WTC11 (cell line): ENCODE measurements at regions not wholly inside any gene's neighbourhood (a gene's known extent, or its start where the extent isn't known, plus 50 kb on each side); places are given as distances from the start of the nearest gene placed in this dataset.

ENCODE experiments used
- ATAC-seq: fragments of 200-7000 bp; cut with Tn5 transposase; 2 replicates; pipeline ENCODE4 v1.10.0; 2021; ENCODE audit warnings: mild to moderate bottlenecking, moderate library complexity
- CTCF ChIA-PET: fragments of 300-600 bp; sonication (Branson Sonifier 250); formaldehyde crosslinking; loops from one replicate; lab custom pipeline; 2021; ENCODE audit warnings: antibody characterized with exemption; lab: Charles Lee
- POLR2A ChIA-PET: fragments of 350-600 bp; sonication (Branson Sonifier 250); formaldehyde crosslinking; loops from one replicate; lab custom pipeline; 2021; ENCODE audit warnings: antibody characterized with exemption; lab: Charles Lee
- DNase-seq: peaks from one replicate; pipeline ENCODE4 v3.0.0; 2021; ENCODE audit warnings: low spot score
- H3K27ac Mint-ChIP-seq: 2 replicates; pipeline ENCODE4 v1.8.0; 2021; ENCODE audit warnings: mixed read lengths
- H3K27me3 Mint-ChIP-seq: 2 replicates; pipeline ENCODE4 v1.8.0; 2021; ENCODE audit warnings: low read depth, mild to moderate bottlenecking, moderate library complexity, mixed read lengths
- H3K36me3 Mint-ChIP-seq: 2 replicates; pipeline ENCODE4 v1.8.0; 2021; ENCODE audit warnings: mixed read lengths
- H3K4me1 Mint-ChIP-seq: 2 replicates; pipeline ENCODE4 v1.8.0; 2022; ENCODE audit warnings: mixed read lengths
- H3K4me3 Mint-ChIP-seq: 2 replicates; pipeline ENCODE4 v1.8.0; 2021; ENCODE audit warnings: mild to moderate bottlenecking, moderate library complexity, mixed read lengths
- H3K9me3 Mint-ChIP-seq: 2 replicates; pipeline ENCODE4 v1.8.0; 2021; ENCODE audit warnings: mixed read lengths
- E2F1 ChIP-seq: sonication (generic); formaldehyde crosslinking; IDR thresholded peaks from 2 replicates; pipeline ENCODE4 v1.8.0; 2022; ENCODE audit warnings: mild to moderate bottlenecking, missing genetic modification reagents
- E2F4 ChIP-seq: sonication (generic); formaldehyde crosslinking; IDR thresholded peaks from 2 replicates; pipeline ENCODE4 v1.8.1; 2022; ENCODE audit warnings: low read depth, mild to moderate bottlenecking, moderate library complexity, missing genetic modification reagents, borderline replicate concordance
- E2F5 ChIP-seq: sonication (generic); formaldehyde crosslinking; IDR thresholded peaks from 2 replicates; pipeline ENCODE4 v1.8.1; 2022; ENCODE audit warnings: mild to moderate bottlenecking, moderate library complexity, missing genetic modification reagents
- ELF4 ChIP-seq: sonication (generic); formaldehyde crosslinking; IDR thresholded peaks from 2 replicates; pipeline ENCODE4 v1.8.1; 2022; ENCODE audit warnings: low read depth, mild to moderate bottlenecking, moderate library complexity, missing genetic modification reagents
- FOXP1 ChIP-seq: sonication (generic); formaldehyde crosslinking; IDR thresholded peaks from 2 replicates; pipeline ENCODE4 v1.8.0; 2022; ENCODE audit warnings: missing genetic modification reagents, mild to moderate bottlenecking, moderate library complexity, borderline replicate concordance
- JAZF1 ChIP-seq: fragments of 250-450 bp; sonication (Bioruptor Pico); IDR thresholded peaks from 2 replicates; pipeline ENCODE4 v1.9.0; 2021; ENCODE audit warnings: moderate library complexity, mild to moderate bottlenecking, inconsistent platforms
- JUN ChIP-seq: sonication (generic); formaldehyde crosslinking; IDR thresholded peaks from 2 replicates; pipeline ENCODE4 v1.8.0; 2023; ENCODE audit warnings: mild to moderate bottlenecking, missing genetic modification reagents
- KAT7 ChIP-seq: sonication (generic); formaldehyde crosslinking; IDR thresholded peaks from 2 replicates; pipeline ENCODE4 v1.8.1; 2023; ENCODE audit warnings: missing genetic modification reagents, mild to moderate bottlenecking, borderline replicate concordance
- MLX ChIP-seq: sonication (generic); formaldehyde crosslinking; IDR thresholded peaks from 2 replicates; pipeline ENCODE4 v1.8.1; 2023; ENCODE audit warnings: mild to moderate bottlenecking, missing genetic modification reagents, moderate library complexity
- MXD4 ChIP-seq: fragments of 250-450 bp; sonication (Bioruptor Pico); IDR thresholded peaks from 2 replicates; pipeline ENCODE4 v1.8.0; 2021; ENCODE audit warnings: mild to moderate bottlenecking, moderate library complexity, borderline replicate concordance
- NFE2L1 ChIP-seq: sonication (generic); formaldehyde crosslinking; IDR thresholded peaks from 2 replicates; pipeline ENCODE4 v1.8.1; 2023; ENCODE audit warnings: missing genetic modification reagents
- SP1 ChIP-seq: sonication (generic); formaldehyde crosslinking; conservative IDR thresholded peaks from 2 replicates; pipeline ENCODE4 v1.8.1; 2022; ENCODE audit warnings: missing genetic modification reagents
- STAT6 ChIP-seq: sonication (generic); formaldehyde crosslinking; conservative IDR thresholded peaks from 2 replicates; pipeline ENCODE4 v1.8.1; 2023; ENCODE audit warnings: mild to moderate bottlenecking, low read depth, missing genetic modification reagents, moderate library complexity
- ZBTB43 ChIP-seq: sonication (generic); formaldehyde crosslinking; IDR thresholded peaks from 2 replicates; pipeline ENCODE4 v1.8.1; 2023; ENCODE audit warnings: mild to moderate bottlenecking, missing genetic modification reagents
- ZMAT4 ChIP-seq: fragments of 250-450 bp; sonication (Bioruptor Pico); IDR thresholded peaks from 2 replicates; pipeline ENCODE4 v1.9.0; 2021; ENCODE audit warnings: mild to moderate bottlenecking
- ZNF219 ChIP-seq: sonication (generic); formaldehyde crosslinking; IDR thresholded peaks from 2 replicates; pipeline ENCODE4 v1.8.0; 2023; ENCODE audit warnings: missing genetic modification reagents, mild to moderate bottlenecking, borderline replicate concordance
- ZNF281 ChIP-seq: sonication (generic); formaldehyde crosslinking; IDR thresholded peaks from 2 replicates; pipeline ENCODE4 v1.8.0; 2023; ENCODE audit warnings: mild to moderate bottlenecking, missing genetic modification reagents
- ZNF416 ChIP-seq: fragments of 250-450 bp; sonication (Bioruptor Pico); IDR thresholded peaks from 2 replicates; pipeline ENCODE4 v1.9.0; 2021; ENCODE audit warnings: mild to moderate bottlenecking, inconsistent platforms

GRCh38 chr2:235350234-235350633 lies 143.6 kb upstream of the AGAP1 start (continued):
- no peak for TF ChIP-seq ZNF416 (CRISPR knock-in tag)
- TF ChIP-seq JAZF1 (CRISPR knock-in tag), result no peak
- TF ChIP-seq FOXP1 (CRISPR knock-in tag), result no peak
- no peak for TF ChIP-seq E2F4 (CRISPR knock-in tag)
- no peak for TF ChIP-seq ZNF219
- TF ChIP-seq NFE2L1 (CRISPR knock-in tag), result no peak
- TF ChIP-seq ZBTB43 (CRISPR knock-in tag), result no peak
- TF ChIP-seq ZNF281, result no peak
- TF ChIP-seq MXD4 (CRISPR knock-in tag), result no peak

- Mint-ChIP-seq H3K9me3 (peaks cover 3% of the 10 kb centered on the region), H3K4me1 (peaks cover 5% of the 10 kb centered on the region), H3K27me3 (no peaks in the 10 kb centered on the region; the same call in 1 of the 2 replicates), H3K27ac (no peak overlapping the region), H3K36me3 (no peaks in the 10 kb centered on the region), H3K4me3 (no peak overlapping the region)
- POLR2A ChIA-PET, result no interaction called here
- ATAC-seq (no peak), DNase-seq (no peak)
- CTCF ChIA-PET, result interaction anchor here (0.7 kb wide), 1 partner anchor 162 kb away, joined by 4 read pairs; no protein-coding TSS in a partner anchor
- TF ChIP-seq STAT6 (CRISPR knock-in tag) (no peak), SP1 (CRISPR knock-in tag) (no peak), E2F1 (CRISPR knock-in tag) (no peak), MLX (CRISPR knock-in tag) (no peak), ELF4 (no peak), ZMAT4 (CRISPR knock-in tag) (no peak), KAT7 (CRISPR knock-in tag) (no peak), JUN (CRISPR knock-in tag) (no peak), E2F5 (CRISPR knock-in tag) (no peak)
These were observed 141.3 kb upstream of the AGAP1 start for GRCh38 chr2:235352541-235352940.
